Mesendoderm (in vitro differentiated cells): ENCODE measurements at regions not wholly inside any gene's neighbourhood (a gene's known extent, or its start where the extent isn't known, plus 50 kb on each side); places are given as distances from the start of the nearest gene placed in this dataset.
A peak's percentile ranks its signal among the peaks of the same experiment; 100 is the strongest.

Source experiments
- DNase-seq: peaks from one replicate; pipeline ENCODE4 v3.0.0; 2013
- H2AK5ac ChIP-seq: 2 replicates; pipeline ENCODE4 v1.6.1; 2013; ENCODE audit warnings: low read length, inconsistent platforms
- H2BK120ac ChIP-seq: 2 replicates; pipeline ENCODE4 v1.6.1; 2013; ENCODE audit warnings: low read depth, mild to moderate bottlenecking, low read length, moderate library complexity, mixed read lengths
- H2BK15ac ChIP-seq: replicated peaks from 2 replicates; pipeline ENCODE4 v1.6.1; 2013; ENCODE audit warnings: low read depth, mild to moderate bottlenecking, moderate library complexity
- H2BK5ac ChIP-seq: 2 replicates; pipeline ENCODE4 v1.6.1; 2013; ENCODE audit warnings: low read length, inconsistent platforms
- H3K18ac ChIP-seq: 2 replicates; pipeline ENCODE4 v1.6.1; 2013; ENCODE audit warnings: mild to moderate bottlenecking, low read length, mixed read lengths
- H3K23ac ChIP-seq: one replicate; pipeline ENCODE4 v1.6.1; 2013; ENCODE audit warnings: low read length
- H3K27ac ChIP-seq: 2 replicates; pipeline ENCODE4 v1.5.1; 2013; ENCODE audit warnings: low read depth, mild to moderate bottlenecking, inconsistent platforms, low read length, moderate library complexity
- H3K27me3 ChIP-seq: 2 replicates; pipeline ENCODE4 v1.6.1; 2013; ENCODE audit warnings: low read length, control low read depth, mild to moderate bottlenecking, inconsistent platforms; ENCODE audit not compliant: insufficient read depth, poor library complexity
- H3K36me3 ChIP-seq: 2 replicates; pipeline ENCODE4 v1.6.1; 2013; ENCODE audit warnings: low read length, inconsistent platforms; ENCODE audit not compliant: control insufficient read depth, insufficient read depth
- H3K4ac ChIP-seq: one replicate; pipeline ENCODE4 v1.6.1; 2013; ENCODE audit warnings: low read depth, mild to moderate bottlenecking, low read length, moderate library complexity
- H3K4me1 ChIP-seq: 2 replicates; pipeline ENCODE4 v1.6.1; 2013; ENCODE audit warnings: low read depth, low read length, inconsistent platforms; ENCODE audit not compliant: control insufficient read depth
- H3K4me2 ChIP-seq: 2 replicates; pipeline ENCODE4 v1.6.1; 2013; ENCODE audit warnings: low read length
- H3K4me3 ChIP-seq: 2 replicates; pipeline ENCODE4 v1.5.1; 2013; ENCODE audit warnings: mild to moderate bottlenecking, low read length
- H3K56ac ChIP-seq: one replicate; pipeline ENCODE4 v1.6.1; 2013; ENCODE audit warnings: low read length
- H3K79me1 ChIP-seq: 2 replicates; pipeline ENCODE4 v1.6.1; 2013; ENCODE audit warnings: low read length, inconsistent platforms
- H3K79me2 ChIP-seq: 2 replicates; pipeline ENCODE4 v1.6.1; 2013; ENCODE audit warnings: mild to moderate bottlenecking, low read length; ENCODE audit not compliant: control insufficient read depth, insufficient read depth
- H3K9ac ChIP-seq: 2 replicates; pipeline ENCODE4 v1.6.1; 2013; ENCODE audit warnings: low read length, inconsistent platforms
- H4K5ac ChIP-seq: one replicate; pipeline ENCODE4 v1.6.1; 2013; ENCODE audit warnings: low read length
- H4K8ac ChIP-seq: one replicate; pipeline ENCODE4 v1.6.1; 2013; ENCODE audit warnings: low read depth, mild to moderate bottlenecking, control low read depth, low read length, moderate library complexity
- WGBS: extraction: QIAGEN DNeasy Blood & Tissue Kit; methylation state at CpG from one replicate; pipeline ENCODE4 v1.1.7; 2013; ENCODE audit warnings: low lambda C conversion rate, missing lambda C conversion rate; ENCODE audit not compliant: insufficient coverage; ENCODE audit errors: extremely low coverage; 5-methylcytosine and 5-hydroxymethylcytosine counted together

- no peaks in the 10 kb centered on the region for H3K79me1 ChIP-seq
- no peaks in the 10 kb centered on the region for H3K36me3 ChIP-seq
- H3K23ac ChIP-seq: no peak overlapping the region
- no peak overlapping the region for H3K18ac ChIP-seq
- H3K27ac ChIP-seq: no peak overlapping the region
- no peak overlapping the region for H4K8ac ChIP-seq
- H2BK120ac ChIP-seq: no peak overlapping the region
- DNase-seq: no peak
- no peak overlapping the region for H2AK5ac ChIP-seq
- no peaks in the 10 kb centered on the region for H3K27me3 ChIP-seq
- no peaks in the 10 kb centered on the region for H3K4me1 ChIP-seq
- no peak overlapping the region for H3K9ac ChIP-seq
- H4K5ac ChIP-seq: no peak overlapping the region
- no peak overlapping the region for H3K56ac ChIP-seq
- no peak overlapping the region for H3K4ac ChIP-seq
- H2BK15ac ChIP-seq: no peak overlapping the region
- H3K4me3 ChIP-seq: no peak overlapping the region
- no CpG with 5 or more reads among the region's 5 CpGs for WGBS
- H3K79me2 ChIP-seq: no peaks in the 10 kb centered on the region
- H2BK5ac ChIP-seq: no peak overlapping the region
- H3K4me2 ChIP-seq: no peak overlapping the region
Measured at GRCh38 chr3:59321881-59322540, 272.2 kb upstream of the CFAP20DC start.

GRCh38 chr3:59320080-59320479 is 270.3 kb upstream of the CFAP20DC start:
- DNase-seq: peak; percentile 26
- Histone ChIP-seq H3K4me1 (no peaks in the 10 kb centered on the region), H3K4me2 (no peak overlapping the region), H3K27me3 (no peaks in the 10 kb centered on the region), H3K4ac (no peak overlapping the region), H2BK5ac (no peak overlapping the region), H4K5ac (no peak overlapping the region), H2AK5ac (no peak overlapping the region), H3K9ac (no peak overlapping the region), H3K4me3 (no peak overlapping the region), H3K79me1 (no peaks in the 10 kb centered on the region), H4K8ac (no peak overlapping the region), H3K79me2 (no peaks in the 10 kb centered on the region), H2BK15ac (no peak overlapping the region), H2BK120ac (no peak overlapping the region), H3K56ac (no peak overlapping the region), H3K18ac (no peak overlapping the region), H3K27ac (no peak overlapping the region), H3K36me3 (no peaks in the 10 kb centered on the region), H3K23ac (no peak overlapping the region)
- WGBS: no CpG with 5 or more reads among the region's 4 CpGs

GRCh38 chr3:59319442-59319841 is 269.6 kb upstream of the CFAP20DC start:
- Histone ChIP-seq H3K4me3 (no peak overlapping the region), H2BK120ac (no peak overlapping the region), H3K18ac (no peak overlapping the region), H2BK15ac (no peak overlapping the region), H3K79me1 (no peaks in the 10 kb centered on the region), H2AK5ac (no peak overlapping the region), H3K79me2 (no peaks in the 10 kb centered on the region), H3K36me3 (no peaks in the 10 kb centered on the region), H3K56ac (no peak overlapping the region), H3K23ac (no peak overlapping the region), H4K8ac (no peak overlapping the region), H3K4me2 (no peak overlapping the region), H2BK5ac (no peak overlapping the region), H3K9ac (no peak overlapping the region), H3K4me1 (no peaks in the 10 kb centered on the region), H3K27ac (no peak overlapping the region), H3K4ac (no peak overlapping the region), H3K27me3 (no peaks in the 10 kb centered on the region), H4K5ac (no peak overlapping the region)
- WGBS: no CpG with 5 or more reads among the region's 4 CpGs
- DNase-seq: no peak

- Histone ChIP-seq H3K4ac (no peak overlapping the region), H3K79me1 (no peaks in the 10 kb centered on the region), H3K4me2 (no peak overlapping the region), H3K36me3 (no peaks in the 10 kb centered on the region), H3K4me1 (no peaks in the 10 kb centered on the region), H3K56ac (no peak overlapping the region), H2AK5ac (no peak overlapping the region), H4K5ac (no peak overlapping the region), H3K23ac (no peak overlapping the region), H3K9ac (no peak overlapping the region), H3K27me3 (no peaks in the 10 kb centered on the region), H2BK15ac (no peak overlapping the region), H4K8ac (no peak overlapping the region), H3K4me3 (no peak overlapping the region), H3K27ac (no peak overlapping the region), H3K79me2 (no peaks in the 10 kb centered on the region), H3K18ac (no peak overlapping the region), H2BK120ac (no peak overlapping the region), H2BK5ac (no peak overlapping the region)
- WGBS: no CpG with 5 or more reads among the region's 1 CpG
- no peak for DNase-seq
Measured at GRCh38 chr3:59318881-59319280, 269.1 kb upstream of the CFAP20DC start.

GRCh38 chr3:59317386-59317785 is 267.6 kb upstream of the CFAP20DC start:
- no CpG with 5 or more reads among the region's 6 CpGs for WGBS
- Histone ChIP-seq H3K27ac (no peak overlapping the region), H3K36me3 (no peaks in the 10 kb centered on the region), H4K5ac (no peak overlapping the region), H3K79me1 (no peaks in the 10 kb centered on the region), H3K9ac (no peak overlapping the region), H3K27me3 (no peaks in the 10 kb centered on the region), H3K79me2 (no peaks in the 10 kb centered on the region), H3K4ac (no peak overlapping the region), H2BK120ac (no peak overlapping the region), H3K4me3 (no peak overlapping the region), H3K18ac (no peak overlapping the region), H2BK5ac (no peak overlapping the region), H2AK5ac (no peak overlapping the region), H3K4me1 (no peaks in the 10 kb centered on the region), H4K8ac (no peak overlapping the region), H3K4me2 (no peak overlapping the region), H2BK15ac (no peak overlapping the region), H3K23ac (no peak overlapping the region), H3K56ac (no peak overlapping the region)
- DNase-seq: no peak

- H4K5ac ChIP-seq: no peak overlapping the region
- H3K27ac ChIP-seq: no peak overlapping the region
- H3K4me3 ChIP-seq: no peak overlapping the region
- no peak overlapping the region for H3K9ac ChIP-seq
- no peak overlapping the region for H3K23ac ChIP-seq
- no peak overlapping the region for H3K56ac ChIP-seq
- H2AK5ac ChIP-seq: no peak overlapping the region
- no peaks in the 10 kb centered on the region for H3K79me2 ChIP-seq
- no peak overlapping the region for H2BK15ac ChIP-seq
- H2BK120ac ChIP-seq: no peak overlapping the region
- H3K79me1 ChIP-seq: no peaks in the 10 kb centered on the region
- no peak overlapping the region for H4K8ac ChIP-seq
- H3K18ac ChIP-seq: no peak overlapping the region
- no peak for DNase-seq
- H3K27me3 ChIP-seq: no peaks in the 10 kb centered on the region
- no peak overlapping the region for H3K4ac ChIP-seq
- no peaks in the 10 kb centered on the region for H3K36me3 ChIP-seq
- no peak overlapping the region for H3K4me2 ChIP-seq
- WGBS: no CpG with 5 or more reads among the region's 3 CpGs
- H2BK5ac ChIP-seq: no peak overlapping the region
- H3K4me1 ChIP-seq: no peaks in the 10 kb centered on the region
Measured at GRCh38 chr3:59316688-59317275, 267.0 kb upstream of the CFAP20DC start.
